Stimulated activated CD8-positive, alpha-beta memory T cell treated with anti-CD3 and anti-CD28 coated beads, Interleukin-12 subunit alpha, Interleukin-12 subunit beta, amount 100 ng/mL, for 4 hours (primary cell): ENCODE measurements at regions not wholly inside any gene's neighbourhood (a gene's known extent, or its start where the extent isn't known, plus 50 kb on each side); places are given as distances from the start of the nearest gene placed in this dataset.

Source experiments
- DNase-seq: peaks from one replicate; pipeline ENCODE4 v3.0.0-alpha.2; 2020; ENCODE audit warnings: low read depth

DNA sequence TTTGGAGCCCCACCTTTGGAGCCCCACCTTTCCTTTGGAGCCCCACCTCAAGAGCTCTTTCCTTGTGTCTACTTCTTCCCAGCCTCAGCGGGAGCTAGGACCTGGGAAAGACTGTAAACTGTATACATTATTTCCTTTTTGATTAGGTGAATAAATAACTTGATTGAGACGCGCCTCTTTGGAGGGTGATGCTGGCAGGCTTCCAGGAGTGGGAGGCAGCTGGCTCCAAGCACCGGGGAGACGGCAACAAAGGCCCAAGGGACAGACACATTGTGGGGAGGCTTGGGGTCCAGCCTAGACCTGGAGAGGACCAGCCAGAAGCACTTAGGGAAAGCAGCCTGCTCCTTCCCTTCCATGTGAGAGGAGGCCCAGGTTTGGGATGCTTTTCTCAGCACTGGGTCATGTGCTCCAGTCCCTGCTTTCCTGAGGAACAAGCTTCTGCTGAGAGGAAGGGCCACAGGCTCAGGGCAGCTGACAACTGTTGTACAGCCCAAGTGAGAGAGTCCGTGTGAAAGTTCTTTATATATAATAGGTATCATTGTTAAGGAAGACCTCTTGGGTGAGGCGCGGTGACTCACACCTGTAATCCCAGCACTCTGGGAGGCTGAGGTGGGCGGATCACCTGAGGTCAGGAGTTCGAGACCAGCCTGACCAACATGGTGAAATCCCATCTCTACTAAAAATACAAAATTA lies 297.2 kb upstream of the SLC14A2 start:
- DNase-seq, result no peak

DNA sequence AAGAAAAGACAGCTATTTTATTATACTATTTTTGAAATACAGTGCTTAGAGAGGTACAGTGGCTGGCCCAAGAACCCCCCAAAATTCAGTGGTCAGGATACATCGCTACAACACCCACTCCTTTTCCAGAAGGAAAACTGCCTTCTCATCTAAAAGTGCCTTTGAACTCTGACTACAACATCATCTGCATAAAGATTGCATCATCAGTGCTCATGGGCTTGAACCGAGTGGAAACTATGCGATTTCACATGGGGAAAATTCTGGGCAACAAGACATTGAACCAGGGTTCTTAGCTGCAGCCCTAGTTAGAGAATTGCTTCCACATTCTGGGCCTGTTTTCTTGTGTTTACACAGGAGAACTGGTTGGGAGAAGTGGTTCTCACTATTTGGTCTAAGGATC lies 294.6 kb upstream of the SLC14A2 start:
- no peak for DNase-seq

DNA sequence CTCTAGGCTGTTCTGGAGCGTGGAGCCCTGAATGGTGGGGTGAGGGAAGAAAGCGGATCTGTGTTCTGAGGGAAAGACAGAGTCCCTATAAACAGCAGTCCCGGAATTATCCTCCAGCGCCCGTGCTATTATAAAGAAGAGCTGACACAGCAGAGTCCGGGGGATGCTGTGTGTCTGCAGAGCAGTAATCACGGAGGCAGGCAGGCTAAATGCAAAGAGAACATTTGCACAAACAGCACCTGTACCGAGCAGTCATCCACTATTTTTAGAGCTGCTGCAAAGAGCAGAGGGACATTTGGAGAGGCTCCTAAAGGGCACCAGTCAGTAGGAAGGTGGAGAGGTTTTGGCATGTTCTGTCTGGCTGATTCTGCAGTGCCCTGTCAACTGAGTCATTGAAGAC lies 293.8 kb upstream of the SLC14A2 start:
- DNase-seq, result no peak

DNA sequence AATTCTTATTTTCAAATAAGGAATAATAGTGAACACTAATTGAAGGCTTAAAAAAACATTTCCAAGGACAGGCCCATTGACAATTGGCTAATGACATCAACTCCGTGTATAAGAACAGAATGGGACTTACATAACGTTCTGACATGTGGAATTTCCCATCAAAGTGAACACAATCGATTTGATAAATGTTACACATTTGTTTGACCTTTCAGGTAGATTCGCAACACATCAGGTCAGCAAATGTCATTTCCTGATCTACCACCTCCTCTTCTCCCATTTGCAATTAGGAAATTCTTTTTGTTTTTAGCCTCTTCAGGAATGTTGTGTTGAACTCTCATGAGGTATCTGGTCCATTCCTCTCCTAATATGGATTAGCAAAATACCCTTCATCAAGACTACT lies 292.9 kb upstream of the SLC14A2 start:
- DNase-seq, result no peak

DNA sequence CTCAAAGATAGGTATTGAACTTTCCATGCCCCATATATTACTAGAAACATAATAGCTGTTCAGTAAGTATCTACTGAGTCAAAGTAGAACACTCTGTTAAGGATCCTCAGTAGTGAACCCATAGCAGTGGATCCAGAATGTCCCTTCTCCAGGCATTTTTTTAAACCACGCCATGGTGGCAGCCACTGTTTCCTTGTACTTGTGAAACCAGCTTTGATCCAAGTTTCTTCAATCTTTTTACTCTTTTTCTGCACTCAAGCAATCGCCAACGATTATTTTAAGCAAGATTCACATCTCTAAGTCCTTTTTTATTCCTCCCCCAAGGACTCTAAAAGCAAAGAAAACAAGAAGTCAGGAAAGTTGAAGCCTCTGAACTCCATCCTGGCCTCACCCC lies 291.2 kb upstream of the SLC14A2 start:
- DNase-seq, result no peak

DNA sequence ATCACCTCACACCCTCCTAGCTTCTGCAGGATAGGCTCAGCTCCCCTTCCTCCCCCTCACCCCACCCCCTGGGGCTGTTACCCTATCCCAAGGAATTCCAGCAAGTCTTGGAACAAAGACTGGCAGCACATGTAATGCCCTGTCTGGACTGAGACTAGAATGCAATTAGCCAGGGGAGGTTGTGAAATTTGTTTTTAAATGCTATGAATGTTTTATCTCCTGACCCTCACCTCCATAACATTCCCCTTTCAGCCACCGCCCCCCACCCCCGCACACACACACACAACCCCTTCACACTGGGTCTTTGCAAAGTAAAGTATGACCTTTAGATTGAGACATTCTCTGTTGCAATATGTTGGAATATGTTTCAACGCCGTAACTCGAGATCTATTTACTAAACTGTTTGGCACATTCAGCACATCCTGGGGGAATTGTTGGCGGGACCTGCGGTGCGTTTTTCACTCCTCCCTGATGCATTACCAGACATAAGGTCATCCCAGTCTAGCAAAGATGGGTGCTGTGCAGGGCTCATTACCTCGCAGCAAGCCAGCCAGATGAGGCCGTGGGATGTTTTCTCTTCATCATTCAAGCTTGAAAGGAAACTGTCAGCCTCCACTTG lies 290.7 kb upstream of the SLC14A2 start:
- no peak for DNase-seq

DNA sequence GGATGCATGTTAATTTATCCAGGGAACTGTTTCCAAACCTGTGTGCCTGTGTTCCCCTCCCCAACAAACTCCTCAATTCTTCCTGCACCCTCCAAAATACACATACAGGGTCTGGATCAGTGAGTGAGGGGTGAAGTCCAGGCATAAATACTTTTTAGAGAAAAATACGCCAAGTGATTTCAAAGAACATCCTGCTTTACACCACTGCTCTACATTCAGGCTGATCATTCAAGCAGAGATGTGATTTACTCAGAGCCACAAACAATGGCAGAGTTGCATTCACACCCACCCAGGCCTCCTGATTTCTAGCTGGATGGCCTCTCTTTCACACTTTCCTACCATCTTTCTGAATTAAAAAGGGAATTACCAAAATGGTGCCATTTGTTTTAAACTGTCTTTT lies 289.5 kb upstream of the SLC14A2 start:
- DNase-seq, result no peak

DNA sequence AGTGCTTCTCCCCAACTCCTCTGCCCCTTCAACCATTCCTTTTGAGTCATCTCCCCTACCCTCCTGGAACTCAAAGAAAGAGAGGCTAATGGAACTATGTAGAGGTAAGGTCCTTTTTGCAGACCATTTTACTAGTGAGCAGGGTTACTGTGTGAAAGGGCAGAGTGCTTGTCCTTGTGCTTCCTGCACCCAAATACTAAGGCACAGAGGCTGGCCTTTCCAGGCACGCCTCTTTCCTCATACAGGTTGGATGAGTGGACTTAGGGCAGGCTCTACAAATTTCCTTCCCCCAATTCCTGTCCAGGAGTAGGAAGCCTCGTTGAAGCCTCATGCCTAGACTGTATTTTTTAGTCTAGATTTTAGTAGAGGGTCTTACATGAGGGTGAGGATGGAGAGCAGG lies 288.8 kb upstream of the SLC14A2 start:
- DNase-seq, result no peak

DNA sequence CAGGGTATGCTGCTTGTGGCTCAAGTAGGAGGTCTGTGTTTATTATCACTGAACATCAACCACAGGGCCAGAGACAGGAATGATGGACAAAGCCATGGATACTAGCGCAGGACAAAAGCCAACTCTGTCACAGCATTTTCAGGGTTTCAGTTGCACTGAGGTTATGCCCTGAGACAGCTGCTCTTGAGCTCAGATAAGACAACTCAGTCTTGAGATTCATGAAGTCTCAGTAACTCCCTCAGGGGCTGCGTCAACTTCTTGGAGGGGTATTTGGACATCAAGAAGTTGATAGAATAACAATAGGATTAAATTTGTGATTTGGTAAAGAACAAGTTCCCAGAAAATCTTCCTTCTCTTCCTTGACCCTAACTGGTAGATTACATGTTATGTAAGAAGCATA lies 287.0 kb upstream of the SLC14A2 start:
- DNase-seq, result no peak

DNA sequence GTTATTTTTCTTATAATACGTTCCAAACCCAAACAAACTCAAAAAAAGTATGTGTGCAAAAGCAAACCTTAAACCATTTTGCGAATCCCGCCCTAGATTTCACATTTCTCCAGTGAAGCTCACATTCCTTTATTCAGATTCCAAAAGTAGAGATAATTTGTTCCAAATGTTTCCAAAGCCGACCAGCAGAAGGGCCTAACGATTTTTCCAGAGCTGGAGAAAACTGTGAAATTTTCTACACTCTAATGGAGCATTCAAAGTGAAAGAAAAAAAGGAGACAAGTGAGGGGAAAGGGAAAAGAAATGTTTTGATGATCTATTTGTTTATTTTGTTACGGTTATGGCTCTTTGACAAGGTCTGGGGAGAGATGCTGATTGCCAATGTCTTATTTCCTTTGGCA lies 286.5 kb upstream of the SLC14A2 start:
- DNase-seq, result no peak

DNA sequence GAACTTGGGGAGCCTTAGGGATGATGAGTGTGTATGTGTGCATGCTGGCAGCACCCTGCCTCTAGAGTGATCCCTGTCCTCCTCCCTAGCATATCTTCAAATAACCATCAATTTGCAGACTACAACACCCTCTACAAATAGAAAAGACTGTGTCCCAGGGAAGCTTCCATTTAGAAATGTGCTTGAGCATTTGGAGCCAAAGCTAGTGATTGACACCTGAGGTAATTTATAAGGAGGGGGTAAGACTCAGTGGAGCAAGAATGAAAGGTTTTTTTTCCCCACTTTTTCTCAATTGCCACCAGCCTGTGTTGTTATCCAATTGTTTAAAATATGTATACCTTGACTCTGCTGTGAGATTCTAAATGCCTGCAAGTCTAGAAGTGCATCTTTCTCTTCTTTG lies 286.0 kb upstream of the SLC14A2 start:
- DNase-seq, result no peak

DNA sequence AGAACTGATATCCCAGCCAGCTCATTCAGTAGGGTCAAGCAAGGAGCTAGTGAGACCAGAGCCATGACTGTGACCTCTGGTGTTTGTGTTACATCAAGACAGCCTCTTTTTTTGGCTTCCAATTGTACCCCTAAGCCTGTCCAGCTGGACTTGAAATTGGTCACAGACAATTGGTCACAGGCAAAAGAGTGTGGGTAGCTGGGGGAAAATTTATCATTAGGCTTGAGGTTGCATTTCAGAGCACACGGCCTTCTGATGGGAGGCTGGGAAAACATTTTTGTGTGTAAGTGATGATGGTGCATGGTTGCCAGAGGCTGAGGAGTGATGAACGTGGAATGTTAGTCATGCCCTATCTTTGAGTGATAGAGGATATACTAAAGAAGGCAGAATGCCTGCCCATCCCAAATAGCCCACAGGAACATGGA lies 285.1 kb upstream of the SLC14A2 start:
- DNase-seq, result no peak

DNA sequence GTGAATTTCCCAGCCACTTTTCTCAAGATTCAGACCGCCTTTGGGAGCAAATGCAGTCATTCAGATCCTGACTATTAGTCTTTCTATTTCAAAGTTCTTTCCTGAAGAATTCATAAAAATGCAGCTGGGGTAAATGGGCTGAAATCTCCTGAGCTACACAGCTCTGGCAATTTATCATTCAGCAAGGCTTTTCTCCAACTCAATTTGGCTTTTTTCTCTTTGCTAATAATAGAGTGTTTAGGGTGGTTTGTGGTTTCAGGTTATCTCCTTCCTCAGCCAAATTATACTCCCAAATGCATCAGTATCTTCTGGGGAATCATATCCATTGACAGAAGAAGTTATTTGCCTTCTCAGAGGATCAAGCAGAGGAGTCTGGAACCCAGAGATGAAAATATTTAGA lies 282.4 kb upstream of the SLC14A2 start:
- no peak for DNase-seq

DNA sequence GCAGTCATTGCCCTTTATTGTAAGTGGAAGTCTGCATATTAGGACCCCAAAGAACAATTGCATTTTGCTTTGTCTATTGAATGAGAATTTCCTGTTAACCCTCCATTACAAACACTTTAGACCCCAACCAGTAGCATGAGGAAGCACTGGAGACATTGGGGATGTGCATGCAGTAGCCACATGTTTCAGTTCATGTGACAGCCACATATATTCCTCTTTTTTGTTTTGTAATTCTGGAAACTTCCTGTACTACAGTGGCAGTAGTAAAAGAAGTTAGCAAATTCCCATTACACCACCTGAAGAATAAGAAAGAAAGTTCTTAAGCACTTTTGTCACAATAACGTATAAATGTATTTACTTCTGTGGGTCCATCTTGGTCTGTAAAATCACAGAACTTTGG lies 281.1 kb upstream of the SLC14A2 start:
- DNase-seq, result no peak

DNA sequence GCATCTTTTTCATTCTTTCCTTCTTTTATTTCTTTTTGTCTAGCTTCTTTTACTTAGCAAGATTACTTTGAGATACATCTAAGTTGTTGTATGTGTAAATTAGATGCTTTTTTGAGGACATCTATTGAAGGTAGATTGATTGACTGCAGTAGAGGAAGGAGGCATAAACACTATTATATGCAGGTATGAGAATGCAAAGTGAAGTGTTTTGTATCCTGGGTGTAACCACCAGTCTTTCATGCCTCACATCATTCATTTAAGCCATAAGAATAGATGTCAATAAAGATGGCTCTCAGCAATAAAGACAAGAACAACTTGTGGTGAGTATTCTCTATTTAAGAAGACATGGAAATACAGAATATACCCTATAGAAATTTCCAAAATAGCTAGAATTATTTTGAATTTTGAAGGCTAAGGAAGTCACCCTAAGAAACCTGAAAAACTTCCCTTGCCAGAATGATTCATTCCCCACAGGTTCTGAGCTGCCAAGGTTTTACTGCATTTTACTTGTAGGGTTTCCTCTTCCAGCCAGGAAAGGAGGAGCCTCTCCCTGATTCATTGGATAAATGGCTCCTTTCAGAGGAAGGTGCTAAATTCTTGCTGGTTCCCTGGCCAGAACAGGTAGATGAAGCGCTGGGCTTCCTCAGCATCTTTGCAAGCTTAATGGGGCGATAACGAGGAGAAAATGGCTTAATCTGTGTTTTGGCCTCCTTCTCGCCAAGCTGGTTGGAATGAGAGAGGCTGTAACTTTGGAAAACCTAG lies 279.8 kb upstream of the SLC14A2 start:
- DNase-seq, result no peak

DNA sequence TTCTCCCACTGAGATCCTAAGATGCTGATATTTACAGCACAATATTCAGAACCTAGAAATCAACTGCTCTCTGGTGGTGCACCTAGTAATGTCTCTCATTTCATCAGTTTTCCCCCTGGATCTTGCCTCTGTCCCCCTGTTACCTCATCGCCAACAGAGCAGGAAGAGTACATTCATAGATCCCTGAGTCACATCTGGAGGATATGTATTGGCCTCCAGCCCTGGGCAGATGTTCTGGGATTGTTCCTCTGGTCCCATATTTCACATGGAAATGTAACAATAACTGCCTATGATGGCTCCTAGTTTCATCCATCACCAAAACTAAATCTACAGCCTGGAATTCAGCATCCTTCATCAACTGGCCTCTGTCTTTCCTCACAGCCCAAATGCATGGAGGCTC lies 278.8 kb upstream of the SLC14A2 start:
- DNase-seq, result no peak

DNA sequence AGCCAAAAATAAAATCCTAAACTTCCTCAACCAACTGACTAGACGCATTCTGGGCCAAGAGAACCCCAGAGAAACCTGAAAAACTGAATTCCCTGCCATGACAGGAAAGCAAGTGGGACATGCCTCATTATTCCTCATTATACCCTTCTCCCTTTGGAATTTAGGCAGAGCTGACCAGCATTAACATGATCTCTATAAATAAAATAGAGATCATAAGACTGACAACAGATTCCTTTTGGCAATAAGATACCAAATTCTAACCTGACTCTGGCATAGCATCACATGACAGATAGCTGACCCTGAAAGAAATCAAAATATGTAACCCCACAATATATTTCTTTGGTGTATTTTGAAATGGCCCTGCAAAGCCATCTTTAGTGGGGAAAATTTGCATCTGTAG lies 277.8 kb upstream of the SLC14A2 start:
- DNase-seq, result no peak

DNA sequence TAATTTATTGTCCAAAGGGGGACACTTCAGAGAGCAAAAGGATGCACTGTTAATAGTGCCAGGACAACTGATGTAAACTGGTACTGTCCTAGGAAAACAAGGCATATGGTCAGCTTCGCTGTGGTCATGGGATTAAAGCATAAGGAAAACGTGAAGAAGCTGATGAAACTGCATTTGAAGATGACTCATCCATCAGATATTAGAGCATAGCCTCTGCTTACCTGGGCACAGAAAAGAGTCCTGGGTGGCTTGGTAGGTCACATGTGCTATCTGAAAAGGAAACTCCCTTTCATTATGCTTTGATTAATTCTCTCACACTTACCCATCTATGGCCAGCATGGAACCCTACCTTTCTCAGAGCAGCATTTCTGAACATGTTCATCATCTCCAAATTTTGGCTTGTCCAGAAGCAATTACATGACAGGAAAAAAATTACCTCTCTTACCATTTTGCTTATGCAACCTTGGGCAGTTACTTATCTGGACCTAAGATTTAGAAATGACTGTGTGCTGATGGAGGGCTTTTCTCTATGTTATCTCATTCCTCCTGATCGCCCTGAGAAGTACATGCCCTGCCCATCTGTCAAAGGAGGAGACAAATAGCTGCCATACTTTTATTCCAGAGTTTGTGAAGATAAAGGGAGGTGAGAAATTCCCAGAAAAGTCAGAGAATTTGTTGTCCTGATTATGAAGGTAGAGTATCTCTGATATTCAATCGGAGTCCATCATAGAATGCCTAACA lies 275.3 kb upstream of the SLC14A2 start:
- DNase-seq, result no peak

DNA sequence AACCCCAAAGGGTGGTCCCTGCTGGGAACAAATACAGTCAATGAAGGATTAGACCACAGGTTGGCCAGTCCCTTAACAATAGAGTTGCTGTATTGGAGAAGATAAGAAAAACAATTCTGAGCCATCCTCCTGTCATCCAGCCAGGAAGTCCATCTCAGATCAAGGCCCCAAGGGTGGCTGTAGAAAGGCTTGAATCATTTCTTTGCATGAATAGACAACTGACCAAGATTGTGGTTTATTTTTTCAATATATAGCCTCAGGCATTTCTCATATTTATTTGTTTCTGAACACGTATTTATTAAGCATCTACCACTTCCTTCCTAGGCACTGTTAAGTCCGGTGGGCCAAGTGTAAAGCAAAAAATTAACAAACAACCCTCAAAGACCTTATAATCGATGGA lies 274.4 kb upstream of the SLC14A2 start:
- DNase-seq, result no peak

DNA sequence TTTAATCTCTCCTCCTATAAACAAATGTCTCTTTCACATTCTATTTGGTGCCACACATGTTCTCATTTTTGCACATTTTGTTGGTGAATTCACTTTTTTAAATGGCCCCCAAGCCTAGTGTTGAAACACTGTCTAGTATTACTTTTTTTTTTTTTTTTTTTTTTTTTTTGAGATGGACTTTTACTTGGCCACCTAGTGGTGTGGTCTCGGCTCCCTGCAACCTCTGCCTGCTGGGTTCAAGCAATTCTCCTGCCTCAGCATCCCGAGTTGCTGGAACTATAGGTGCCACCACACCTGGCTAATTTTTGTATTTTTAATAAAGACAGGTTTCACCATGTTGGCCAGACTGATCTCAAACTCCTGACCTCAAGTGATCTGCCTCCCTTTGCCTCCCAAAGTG lies 273.8 kb upstream of the SLC14A2 start:
- DNase-seq, result no peak

DNA sequence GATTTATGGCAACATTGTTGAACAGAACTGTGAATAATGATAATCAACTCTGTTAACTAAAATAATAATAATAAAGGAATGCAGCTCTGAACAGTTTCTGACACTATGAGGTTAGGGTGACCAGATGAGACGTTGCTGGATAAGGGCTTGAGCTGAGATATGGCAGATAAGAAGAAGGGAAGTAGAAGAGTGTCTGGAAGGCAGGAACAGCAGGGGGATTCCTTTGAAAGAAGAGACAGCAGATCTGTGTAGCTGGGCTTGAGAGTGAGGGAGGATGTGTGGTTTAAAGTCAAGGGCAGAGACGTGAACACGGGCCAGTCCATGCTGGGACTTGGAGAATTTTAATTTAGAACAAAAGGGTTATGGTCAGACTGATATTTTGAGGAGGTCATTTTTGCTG lies 273.1 kb upstream of the SLC14A2 start:
- no peak for DNase-seq

DNA sequence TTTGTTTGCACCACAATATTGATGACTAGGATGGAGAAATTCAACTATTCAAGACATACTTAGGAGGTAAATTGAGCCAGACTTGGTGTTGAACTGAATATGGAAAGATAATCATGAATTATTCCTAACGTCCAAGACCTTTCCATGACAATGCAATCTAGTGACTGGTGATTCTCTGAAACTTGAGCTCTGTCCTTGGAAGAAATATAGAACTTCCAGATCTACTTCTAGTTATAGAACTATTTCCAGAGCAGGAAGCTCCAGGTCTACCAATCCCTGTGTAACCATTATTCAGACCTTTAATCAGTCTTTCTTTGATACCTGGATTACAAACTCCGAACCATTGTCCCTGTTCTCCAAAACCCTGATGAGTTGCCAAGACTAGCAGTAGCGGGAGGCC lies 272.6 kb upstream of the SLC14A2 start:
- DNase-seq, result no peak

DNA sequence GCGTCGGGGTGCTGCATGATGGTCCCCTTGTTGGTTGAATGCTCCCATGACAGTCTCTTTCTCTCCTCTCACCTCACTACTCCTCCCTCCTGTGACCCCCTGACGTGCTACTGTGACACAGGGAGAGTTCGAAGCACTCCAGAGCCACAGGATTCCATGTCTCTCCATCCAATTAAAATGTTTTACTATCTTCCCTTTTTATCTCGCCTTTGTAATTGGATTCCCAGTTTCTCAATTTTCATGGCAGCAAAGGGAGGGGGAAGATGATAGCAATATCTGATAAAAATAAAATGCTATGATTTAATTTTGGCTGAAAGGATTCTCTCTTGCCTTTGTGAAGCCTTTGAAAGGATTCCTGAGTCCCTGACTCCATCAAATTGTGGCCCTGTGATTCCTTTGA lies 271.9 kb upstream of the SLC14A2 start:
- no peak for DNase-seq
